ENCODE measurements at regions not wholly inside any gene's neighbourhood (a gene's known extent, or its start where the extent isn't known, plus 50 kb on each side); places are given as distances from the start of the nearest gene placed in this dataset.

DNA sequence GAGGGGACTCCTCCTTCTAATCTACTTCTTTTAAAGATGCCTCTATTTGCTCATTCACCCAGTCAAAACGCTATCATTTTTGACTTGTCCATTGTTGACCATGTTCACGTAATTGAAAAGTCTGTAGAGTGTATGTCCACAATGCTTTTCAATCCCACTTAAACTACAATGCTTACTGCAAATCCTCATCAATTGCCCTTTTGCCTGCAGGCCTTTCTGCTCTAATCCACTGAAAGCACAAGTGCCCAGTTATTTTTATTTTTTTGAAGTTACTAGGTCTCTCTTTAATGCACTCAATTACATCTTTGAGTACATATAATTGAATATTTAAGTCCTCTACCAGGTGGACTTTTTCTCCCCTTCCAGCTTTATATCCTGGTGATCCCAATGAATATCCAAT, 437.4 kb downstream of the PDGFC start:
- 88 to 96% (median 92%) methylated on average over 2 of the region's 2 CpGs for WGBS, 4 donors
- ATAC-seq: no peak
- intact Hi-C loops (cut with DNase I): no loop called here
- DNase-seq: no peak
- Histone ChIP-seq H3K36me3 (no peaks in the 10 kb centered on the region), H3K27me3 (no peaks in the 10 kb centered on the region), H3K4me1 (no peaks in the 10 kb centered on the region), H3K4me3 (no peak overlapping the region), H3K27ac (no peak overlapping the region), H3K9me3 (peaks cover 0 to 8% (median 0%) of the 10 kb centered on the region in 12 donors)
- TF ChIP-seq, protein P1, sequence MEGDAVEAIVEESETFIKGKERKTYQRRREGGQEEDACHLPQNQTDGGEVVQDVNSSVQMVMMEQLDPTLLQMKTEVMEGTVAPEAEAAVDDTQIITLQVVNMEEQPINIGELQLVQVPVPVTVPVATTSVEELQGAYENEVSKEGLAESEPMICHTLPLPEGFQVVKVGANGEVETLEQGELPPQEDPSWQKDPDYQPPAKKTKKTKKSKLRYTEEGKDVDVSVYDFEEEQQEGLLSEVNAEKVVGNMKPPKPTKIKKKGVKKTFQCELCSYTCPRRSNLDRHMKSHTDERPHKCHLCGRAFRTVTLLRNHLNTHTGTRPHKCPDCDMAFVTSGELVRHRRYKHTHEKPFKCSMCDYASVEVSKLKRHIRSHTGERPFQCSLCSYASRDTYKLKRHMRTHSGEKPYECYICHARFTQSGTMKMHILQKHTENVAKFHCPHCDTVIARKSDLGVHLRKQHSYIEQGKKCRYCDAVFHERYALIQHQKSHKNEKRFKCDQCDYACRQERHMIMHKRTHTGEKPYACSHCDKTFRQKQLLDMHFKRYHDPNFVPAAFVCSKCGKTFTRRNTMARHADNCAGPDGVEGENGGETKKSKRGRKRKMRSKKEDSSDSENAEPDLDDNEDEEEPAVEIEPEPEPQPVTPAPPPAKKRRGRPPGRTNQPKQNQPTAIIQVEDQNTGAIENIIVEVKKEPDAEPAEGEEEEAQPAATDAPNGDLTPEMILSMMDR (IDR thresholded peaks at IDR 0.05): no peak
- TF ChIP-seq POLR2A (IDR thresholded peaks at IDR 0.05): no peak

DNA sequence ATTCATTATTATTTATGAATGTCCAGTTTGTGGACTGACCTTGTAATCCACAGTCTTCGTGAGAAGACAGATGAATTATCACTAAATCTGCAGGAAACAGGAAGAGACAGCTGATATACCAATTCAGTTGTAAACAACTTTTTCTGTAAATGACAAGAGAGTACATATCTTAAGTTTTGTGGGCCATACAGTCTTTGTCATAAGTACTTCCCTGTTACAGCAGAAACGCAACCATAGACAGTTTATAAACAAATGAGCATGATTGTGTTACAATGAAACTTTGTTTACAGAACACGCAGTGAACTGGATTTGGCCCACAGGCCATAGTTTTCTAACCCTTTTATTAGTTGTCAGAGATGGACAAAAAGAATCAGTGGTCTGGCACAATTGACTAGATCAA, 443.4 kb downstream of the PDGFC start:
- ATAC-seq (no peak), DNase-seq (no peak)
- Histone ChIP-seq H3K27ac (no peak overlapping the region), H3K4me3 (no peak overlapping the region), H3K27me3 (no peaks in the 10 kb centered on the region), H3K36me3 (no peaks in the 10 kb centered on the region), H3K9me3 (peaks cover 0 to 6% (median 0%) of the 10 kb centered on the region in 12 donors), H3K4me1 (no peaks in the 10 kb centered on the region)
- WGBS, 4 donors: 58 to 70% (median 64%) methylated on average over 3 of the region's 3 CpGs
- intact Hi-C loops (cut with DNase I): no loop called here
- TF ChIP-seq, protein P1 (IDR thresholded peaks at IDR 0.05): no peak
- no peak for TF ChIP-seq POLR2A (IDR thresholded peaks at IDR 0.05)

DNA sequence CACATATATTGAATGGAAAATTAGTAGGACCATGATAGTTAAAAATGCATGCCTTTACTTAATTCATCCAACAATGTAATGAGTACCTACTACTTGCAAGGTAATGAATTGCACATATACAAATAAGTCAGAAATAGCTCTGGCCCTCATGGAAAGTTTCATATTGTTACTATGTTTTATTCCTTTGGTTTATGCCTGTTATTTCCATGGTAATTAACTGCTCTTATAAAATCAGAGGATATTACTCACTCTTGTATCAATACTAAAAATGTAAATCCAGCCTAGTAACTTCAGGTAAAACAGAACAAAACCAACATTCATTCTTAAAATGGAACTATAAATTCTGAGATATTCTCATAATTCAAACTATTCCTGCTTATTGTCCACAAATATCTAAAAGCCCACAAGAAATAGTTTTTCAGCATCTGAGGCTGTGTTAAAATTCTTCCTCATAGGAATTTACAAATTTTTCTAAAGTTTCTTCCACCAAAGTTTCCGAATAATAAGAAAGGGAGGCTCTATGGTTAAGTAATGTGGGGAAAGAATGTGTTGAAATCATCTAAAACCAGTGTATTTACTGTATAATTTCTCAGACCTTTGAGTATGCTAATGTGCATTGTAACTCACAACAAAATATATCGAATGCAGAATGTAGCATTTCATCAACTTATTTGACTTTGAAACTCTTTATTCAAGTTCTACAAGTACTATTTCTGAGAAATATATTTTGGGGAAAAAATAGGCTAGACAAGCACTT, 444.2 kb downstream of the PDGFC start:
- intact Hi-C loops (cut with DNase I): no loop called here
- TF ChIP-seq, protein P1 (IDR thresholded peaks at IDR 0.05): no peak
- no peak for TF ChIP-seq POLR2A (IDR thresholded peaks at IDR 0.05)
- Histone ChIP-seq H3K4me1 (no peaks in the 10 kb centered on the region), H3K36me3 (no peaks in the 10 kb centered on the region), H3K27ac (no peak overlapping the region), H3K9me3 (no peaks in the 10 kb centered on the region), H3K4me3 (no peak overlapping the region), H3K27me3 (no peaks in the 10 kb centered on the region)
- ATAC-seq: no peak
- WGBS, 4 donors: 78 to 84% (median 83%) methylated on average over 2 of the region's 2 CpGs
- no peak for DNase-seq

DNA sequence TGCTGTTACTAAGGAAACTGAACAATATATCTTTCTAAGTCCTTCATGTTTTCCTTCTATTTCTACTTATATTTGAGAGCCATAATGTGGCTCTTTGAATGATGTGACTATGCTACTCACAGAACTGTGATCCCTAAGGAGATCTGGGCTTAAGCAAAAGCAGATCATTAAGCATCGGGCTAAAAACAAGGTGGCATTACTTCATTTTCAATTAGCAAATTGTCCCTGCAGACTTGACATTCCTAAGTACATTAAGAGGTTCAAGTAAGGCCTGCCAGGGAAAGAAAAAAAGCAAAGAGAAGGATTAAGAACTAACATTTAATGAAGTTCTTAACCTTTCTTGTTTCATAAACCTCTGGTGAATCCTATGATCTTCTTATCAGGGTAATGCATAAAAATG, 447.6 kb downstream of the PDGFC start:
- no peaks in the 10 kb centered on the region for H3K36me3 ChIP-seq
- H3K27me3 ChIP-seq: no peaks in the 10 kb centered on the region
- no peaks in the 10 kb centered on the region for H3K4me1 ChIP-seq
- no peak overlapping the region for H3K27ac ChIP-seq
- DNase-seq (no peak), ATAC-seq (no peak)
- WGBS, 4 donors: 76 to 89% (median 80%) methylated on average over 1 of the region's 1 CpG
- no peak for TF ChIP-seq POLR2A (IDR thresholded peaks at IDR 0.05)
- TF ChIP-seq, protein P1 (IDR thresholded peaks at IDR 0.05): no peak
- no peaks in the 10 kb centered on the region for H3K9me3 ChIP-seq
- no peak overlapping the region for H3K4me3 ChIP-seq
- intact Hi-C loops (cut with DNase I): no loop called here
